NCI-H446 treated with DMSO at 0.1 percent for 48 hours (cell line): ENCODE measurements at regions not wholly inside any gene's neighbourhood (a gene's known extent, or its start where the extent isn't known, plus 50 kb on each side); places are given as distances from the start of the nearest gene placed in this dataset.
A peak's percentile ranks its signal among the peaks of the same experiment; 100 is the strongest.
"Not testable (repeated sequence)": the region's sequence is repeated elsewhere in the genome, so short reads cannot be mapped to it uniquely, and the experiment has no call there.

ENCODE experiments used
- DNase-seq: peaks from one replicate; lab custom pipeline; 2025; lab: John Stamatoyannopoulos, UW

DNA sequence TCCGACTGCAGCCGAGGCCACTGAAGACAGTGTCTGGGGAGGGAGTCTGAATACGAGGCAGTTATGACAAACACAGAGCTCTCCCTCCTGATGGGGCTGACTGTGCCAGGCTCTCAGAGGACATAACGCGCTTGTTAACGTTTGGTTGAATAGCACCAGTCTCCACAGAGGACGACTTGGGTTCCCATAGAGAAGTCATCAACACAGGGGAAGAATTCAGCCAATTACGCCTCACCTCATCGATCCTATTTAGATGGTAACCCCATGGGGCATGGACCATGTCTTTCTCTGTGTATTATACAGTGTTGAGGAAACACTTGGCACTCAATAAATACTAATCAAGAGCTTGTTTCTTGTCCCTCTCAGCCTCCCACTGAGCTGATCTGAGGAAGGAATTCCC lies 642.6 kb upstream of the LCORL start:
- no peak for DNase-seq

GRCh38 chr4:18645351-18645750 lies 623.8 kb upstream of the LCORL start:
- DNase-seq = no peak

DNA sequence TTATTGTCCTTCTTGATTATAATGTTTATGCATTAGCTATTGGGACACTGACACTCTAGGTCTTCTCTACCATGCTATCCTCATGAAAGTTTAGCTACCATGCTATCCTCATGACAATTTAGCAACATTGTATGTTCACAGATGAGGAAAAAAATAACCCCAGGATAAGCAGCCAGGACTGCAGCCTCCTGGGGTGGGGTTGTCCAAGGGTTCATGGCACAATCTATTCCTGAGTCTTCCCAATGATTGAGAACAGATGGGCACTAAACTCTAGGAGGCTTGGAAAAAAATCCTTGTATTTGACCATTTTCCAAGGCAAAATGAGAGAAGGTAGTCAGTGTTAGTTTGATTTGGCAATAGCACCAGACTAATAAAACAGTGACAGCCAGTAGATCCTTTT lies 619.8 kb upstream of the LCORL start:
- DNase-seq = no peak

DNA sequence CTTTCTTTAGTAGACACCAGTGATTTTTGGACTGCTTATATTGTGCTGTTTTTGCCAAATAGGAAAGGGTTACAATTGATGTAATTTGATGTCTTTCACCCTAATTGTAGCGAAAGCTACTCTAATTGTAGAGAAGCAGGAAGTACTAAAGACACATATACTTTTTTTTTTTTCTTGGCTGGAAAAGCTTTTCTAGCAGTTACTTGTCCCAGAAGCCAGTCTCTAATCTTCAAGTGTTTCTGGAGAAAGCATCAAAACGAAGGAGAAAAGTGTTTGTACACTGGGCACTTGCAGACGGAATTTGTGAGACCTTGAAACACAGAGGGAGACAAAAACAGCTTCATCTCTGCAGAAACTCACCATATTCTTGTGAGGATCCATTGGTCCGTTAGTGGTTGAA lies 616.5 kb upstream of the LCORL start:
- no peak for DNase-seq

DNA sequence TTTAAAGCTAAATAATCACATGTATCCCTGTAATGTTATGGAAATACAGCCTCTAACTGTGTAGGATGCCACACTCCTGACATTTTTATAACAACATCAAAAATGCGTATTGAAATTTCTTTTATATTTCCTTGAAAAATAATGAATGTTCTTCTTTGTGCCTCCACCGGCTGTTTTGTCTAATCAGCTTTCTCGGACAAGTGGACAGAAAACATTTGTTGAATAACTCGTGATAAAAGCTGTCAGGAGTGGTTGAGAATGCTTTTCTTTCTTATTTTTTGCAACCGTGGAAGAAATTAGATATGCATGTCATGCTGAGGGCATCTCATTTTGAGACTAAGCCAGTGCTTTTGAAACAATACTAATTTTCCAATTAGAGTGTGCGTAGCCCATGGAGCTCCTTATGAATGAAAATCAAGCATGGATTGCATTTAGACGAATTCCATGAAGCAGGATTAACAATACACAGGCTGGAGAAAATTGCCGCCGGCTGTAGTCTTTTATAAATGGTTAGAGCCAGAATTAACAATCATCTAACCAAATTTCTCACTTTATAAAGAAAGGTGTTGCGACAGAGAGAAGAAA lies 614.5 kb upstream of the LCORL start:
- no peak for DNase-seq

- no peak for DNase-seq
Observed at GRCh38 chr4:18635531-18635930, 614.0 kb upstream of the LCORL start.

DNA sequence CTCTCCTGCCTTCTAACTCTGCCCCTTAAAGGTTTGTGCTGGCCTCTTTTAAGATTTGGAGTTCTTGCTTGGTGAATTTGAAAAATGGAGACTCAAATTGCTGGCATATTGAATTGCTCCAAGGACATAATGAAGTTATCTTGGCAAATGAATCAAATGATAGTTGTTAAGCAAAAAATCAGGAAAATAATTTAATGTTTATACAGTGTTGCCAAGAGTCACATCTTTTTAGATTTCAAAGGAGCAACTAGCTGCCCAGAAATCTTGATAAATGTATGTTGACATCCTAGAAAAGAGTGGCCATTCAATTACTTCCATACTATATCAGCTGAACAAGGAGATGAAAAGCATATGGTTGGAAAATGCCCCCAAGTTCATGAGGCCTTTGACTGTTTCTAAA lies 610.0 kb upstream of the LCORL start:
- DNase-seq = no peak

GRCh38 chr4:18630218-18631110 lies 608.9 kb upstream of the LCORL start:
- no peak for DNase-seq

DNA sequence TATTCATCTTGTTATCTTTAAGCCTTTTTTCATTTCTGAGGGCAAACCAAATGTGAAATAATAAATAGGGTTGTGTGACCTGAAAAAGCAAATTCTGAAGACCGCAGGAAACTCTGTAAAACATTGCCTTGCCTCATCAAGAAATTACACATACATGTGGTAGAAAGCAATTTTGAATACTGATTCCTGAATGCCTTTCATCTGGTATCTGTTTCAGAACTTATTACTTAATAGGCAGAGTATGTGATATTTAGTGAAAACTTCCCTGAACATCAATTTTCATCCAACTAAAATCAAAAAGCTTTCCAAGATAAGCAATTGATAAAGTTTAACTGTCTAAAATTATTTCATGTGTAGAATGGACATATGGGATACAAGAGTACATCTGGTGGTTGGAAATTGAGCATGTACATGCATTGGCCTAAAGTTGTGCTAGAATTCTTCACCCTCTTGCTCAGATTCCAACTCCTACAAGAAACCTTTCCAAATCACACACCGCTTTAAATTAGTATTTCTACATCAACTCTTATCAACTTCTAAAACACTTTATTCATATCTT lies 606.0 kb upstream of the LCORL start:
- no peak for DNase-seq

DNA sequence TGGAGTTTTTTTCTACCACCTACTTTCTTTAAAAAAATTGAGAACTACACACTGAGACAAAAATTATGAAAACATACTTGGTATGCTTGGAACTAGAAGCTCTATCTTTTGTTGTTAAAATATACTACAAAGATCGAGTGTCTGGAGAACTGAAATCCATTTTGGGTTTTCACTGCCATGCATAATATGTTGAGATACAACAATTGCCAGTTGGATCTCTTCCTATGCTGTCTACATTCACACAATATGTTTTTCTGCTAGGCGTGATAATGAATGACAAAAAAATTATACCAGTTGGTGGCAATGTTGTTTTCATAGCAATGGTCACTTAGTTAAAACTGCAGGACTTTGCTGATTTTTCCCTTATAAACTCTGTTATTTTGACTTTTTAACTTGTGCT lies 605.4 kb upstream of the LCORL start:
- no peak for DNase-seq

DNA sequence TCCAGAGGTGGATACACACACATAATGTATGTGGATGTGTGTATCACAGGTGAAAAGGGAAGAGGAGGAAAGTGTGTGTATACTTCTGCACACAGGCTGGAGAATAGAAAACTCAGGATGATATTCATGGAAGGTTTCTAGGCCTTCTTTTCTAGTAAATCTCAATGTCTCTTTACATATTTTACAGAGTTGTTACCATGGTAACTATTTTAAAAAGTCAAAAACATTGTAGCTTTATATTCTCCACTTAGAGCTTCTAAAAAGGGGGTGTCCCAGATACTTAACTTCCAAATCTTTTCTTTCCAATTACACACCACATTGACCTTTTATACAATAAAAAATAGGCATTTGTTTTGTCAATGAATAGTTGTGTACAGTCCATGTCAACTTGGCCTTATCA lies 604.8 kb upstream of the LCORL start:
- DNase-seq = no peak

DNA sequence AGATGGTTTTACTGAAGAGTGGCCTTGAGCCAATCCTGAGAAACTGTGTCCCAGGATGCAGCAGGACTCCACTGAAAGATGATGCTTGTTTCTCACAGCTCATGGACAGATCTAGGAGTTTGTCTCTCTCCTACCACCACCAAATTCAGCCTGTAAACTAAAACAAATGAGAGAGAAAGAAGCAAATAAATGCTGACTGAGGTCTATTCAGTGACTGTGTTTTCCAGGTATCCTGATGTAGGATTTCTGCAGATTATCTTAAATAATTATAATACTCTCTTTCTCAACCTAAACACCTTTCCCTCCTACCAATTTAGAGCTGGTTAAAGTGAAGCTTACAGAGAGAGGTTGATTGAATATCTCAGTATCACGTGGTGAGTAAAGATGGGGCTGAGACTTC lies 599.6 kb upstream of the LCORL start:
- DNase-seq = no peak

DNA sequence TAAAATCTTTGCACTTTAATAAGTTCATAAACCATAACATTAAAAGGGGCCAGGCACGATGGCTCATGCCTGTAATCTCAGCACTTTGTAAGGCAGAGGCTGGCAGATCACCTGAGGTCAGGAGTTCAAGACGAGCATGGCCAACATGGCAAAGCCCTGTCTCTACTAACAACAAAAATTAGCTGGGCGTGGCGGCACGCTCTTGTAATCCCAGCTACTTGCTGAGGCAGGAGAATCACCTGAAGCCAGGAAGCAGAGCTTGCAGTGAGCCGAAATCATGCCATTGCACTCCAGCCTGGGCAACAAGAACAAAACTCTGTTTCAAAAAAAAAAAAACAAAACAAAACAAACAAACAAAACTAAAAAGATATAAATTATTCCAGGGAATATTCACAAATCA lies 595.2 kb upstream of the LCORL start:
- no peak for DNase-seq

DNA sequence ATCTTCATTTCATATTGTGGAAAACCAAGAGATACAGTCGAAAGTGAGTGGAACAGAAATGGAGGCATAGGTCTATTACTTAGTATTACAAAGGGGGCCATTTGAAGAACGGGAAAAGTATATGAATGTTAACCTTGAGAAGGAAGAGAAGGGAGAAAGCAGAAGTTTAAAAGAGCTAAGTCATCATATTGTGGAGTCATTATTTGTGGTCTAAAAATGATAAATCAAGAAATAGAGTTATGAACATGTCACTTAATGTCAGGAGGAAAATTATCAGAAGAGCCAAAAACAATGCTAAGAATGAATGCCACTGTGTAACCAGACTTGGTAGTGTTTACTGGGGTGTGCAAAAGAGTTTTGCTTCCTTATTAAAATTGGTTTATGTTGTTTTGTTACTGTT lies 589.5 kb upstream of the LCORL start:
- no peak for DNase-seq

DNA sequence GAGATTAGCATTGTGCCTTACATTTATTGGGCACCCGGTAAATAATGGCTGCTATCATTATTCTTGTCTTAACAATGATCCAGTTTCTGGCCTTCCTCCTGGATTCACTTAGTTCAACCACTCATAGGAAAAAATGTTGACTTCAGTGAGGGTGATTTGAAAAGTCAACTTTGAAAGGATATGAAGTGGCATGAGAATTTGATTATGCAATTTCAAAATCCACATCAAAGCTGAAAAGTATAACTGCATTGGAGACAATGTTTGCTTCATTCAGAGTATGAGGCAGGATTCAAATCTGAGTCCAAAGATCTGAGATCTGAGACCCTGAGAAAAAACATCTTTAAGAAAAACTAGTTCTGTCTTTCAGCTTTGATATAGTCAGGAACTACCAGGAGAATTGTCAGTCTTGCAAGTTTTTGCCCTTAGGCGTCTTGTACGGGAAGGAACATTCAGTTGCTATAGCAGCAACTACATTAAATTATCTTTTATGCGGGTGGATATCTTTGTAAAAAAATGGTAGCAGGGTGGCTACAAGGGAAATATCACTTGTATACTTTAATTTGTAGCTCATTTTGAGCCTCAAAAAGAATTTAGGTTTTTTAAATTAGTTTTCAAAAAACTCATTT lies 587.5 kb upstream of the LCORL start:
- DNase-seq = no peak

GRCh38 chr4:18602610-18603009 lies 581.1 kb upstream of the LCORL start:
- not testable (repeated sequence) for DNase-seq

DNA sequence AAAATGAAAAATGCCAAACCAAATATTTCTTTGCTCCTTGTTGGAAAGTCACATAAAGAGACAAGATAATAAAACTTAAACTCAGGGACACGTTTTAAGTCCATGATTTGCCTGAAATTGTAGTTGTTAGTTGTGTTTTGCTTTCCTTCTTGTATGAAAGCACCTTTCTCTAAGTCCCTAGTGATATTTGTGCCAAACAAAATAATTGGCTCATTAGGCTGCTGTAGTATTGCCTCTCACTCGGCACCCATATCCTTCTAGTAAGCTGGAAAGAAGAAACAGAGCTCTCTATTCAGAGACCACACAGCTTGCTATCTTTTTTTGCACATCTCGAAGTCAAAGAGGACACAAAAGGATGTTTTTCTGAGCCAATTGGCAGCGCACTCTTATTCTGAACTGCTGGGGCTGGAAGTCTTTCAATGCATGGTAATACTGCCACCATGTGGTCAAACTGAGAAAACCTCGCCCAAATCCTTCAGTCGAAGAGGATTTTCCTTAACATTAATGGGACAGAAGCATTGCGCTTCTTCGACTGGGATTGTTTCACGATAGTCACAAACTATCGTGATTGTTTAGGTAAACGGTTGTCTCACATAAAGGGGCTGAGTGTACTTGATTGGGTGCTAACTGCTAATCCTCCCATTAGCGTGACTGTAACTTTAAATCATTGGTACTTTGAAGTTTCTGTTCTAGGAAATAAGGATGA lies 571.9 kb upstream of the LCORL start:
- peak; percentile 29 for DNase-seq

GRCh38 chr4:18582841-18583240 lies 561.3 kb upstream of the LCORL start:
- DNase-seq = no peak

DNA sequence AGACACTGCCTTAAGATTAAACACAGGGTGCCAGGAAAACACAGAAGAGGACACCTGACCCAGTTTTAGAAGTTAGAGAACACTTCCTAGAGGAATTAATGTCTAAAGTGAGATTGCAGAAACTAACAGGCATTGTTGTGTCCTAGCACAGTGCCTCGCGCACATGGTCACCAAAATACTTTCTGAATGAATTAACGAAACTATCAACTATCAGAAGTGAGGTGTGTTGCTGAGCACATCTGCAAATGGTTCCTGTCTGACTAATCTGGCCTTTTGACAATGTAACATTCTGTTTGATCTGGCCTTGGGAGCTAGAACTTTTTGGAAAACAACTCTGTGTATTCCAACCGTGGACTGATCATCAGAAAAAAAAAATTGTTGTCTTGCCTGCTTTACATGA lies 556.8 kb upstream of the LCORL start:
- no peak for DNase-seq

DNA sequence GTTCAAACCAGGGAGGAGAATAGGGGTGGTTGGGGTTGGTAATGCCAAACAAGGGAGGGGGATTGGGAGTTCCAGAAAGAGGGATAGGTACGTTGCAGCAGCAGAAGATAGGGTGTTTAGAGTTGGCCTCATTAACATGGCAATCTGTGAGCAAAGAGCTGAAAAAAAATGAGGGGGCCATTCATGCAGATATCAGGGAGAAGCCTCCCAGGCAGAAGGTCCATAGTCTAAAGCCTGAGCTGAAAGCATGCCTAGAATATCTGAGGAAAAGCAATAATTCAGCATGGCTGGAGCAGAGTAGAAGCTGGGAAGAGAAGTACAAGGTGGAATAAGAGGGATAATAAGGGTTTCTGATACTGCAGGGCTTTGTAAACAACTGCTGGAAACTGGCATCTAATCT lies 550.9 kb upstream of the LCORL start:
- DNase-seq = no peak

GRCh38 chr4:18571301-18571761 lies 549.8 kb upstream of the LCORL start:
- DNase-seq = no peak

DNA sequence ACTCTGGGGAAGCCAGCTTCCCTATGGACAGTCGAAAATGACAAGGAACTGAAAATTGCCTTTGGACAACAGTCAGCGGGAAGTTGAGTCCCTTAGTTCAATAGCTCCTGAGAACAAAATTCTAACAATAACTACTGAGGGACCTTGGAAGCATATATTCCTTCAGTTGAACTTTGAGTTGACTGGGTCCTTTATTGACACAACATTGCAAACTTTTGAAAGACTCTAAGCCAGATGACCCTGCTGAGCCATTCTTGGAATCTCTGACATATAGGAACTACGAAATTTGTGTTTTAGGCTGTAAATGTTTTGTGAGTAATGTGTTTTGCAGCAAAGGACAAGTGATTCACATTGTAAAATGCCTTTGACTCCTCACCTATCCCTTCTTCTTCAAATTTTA lies 548.8 kb upstream of the LCORL start:
- DNase-seq = no peak
